Activated naive CD4-positive, alpha-beta T cell treated with anti-CD3 and anti-CD28 coated beads for 36 hours (primary cell): ENCODE measurements at regions not wholly inside any gene's neighbourhood (a gene's known extent, or its start where the extent isn't known, plus 50 kb on each side); places are given as distances from the start of the nearest gene placed in this dataset.

Source experiments
- CTCF ChIA-PET: fragments of 350-600 bp; sonication (Branson Sonifier 250); formaldehyde crosslinking; loops from one replicate; lab custom pipeline; 2021; ENCODE audit warnings: antibody characterized with exemption; lab: Charles Lee
- DNase-seq: peaks from one replicate; pipeline ENCODE4 v3.0.0-alpha.2; 2020
- H3K27ac Mint-ChIP-seq: one replicate; pipeline ENCODE4 v1.8.0; 2021; ENCODE audit warnings: mild to moderate bottlenecking, mixed read lengths
- H3K27me3 Mint-ChIP-seq: one replicate; pipeline ENCODE4 v1.8.0; 2021; ENCODE audit warnings: low read depth, mixed read lengths
- H3K36me3 Mint-ChIP-seq: one replicate; pipeline ENCODE4 v1.8.0; 2021; ENCODE audit warnings: low read depth, mixed read lengths
- H3K4me1 Mint-ChIP-seq: one replicate; pipeline ENCODE4 v1.8.0; 2021; ENCODE audit warnings: low read depth, mixed read lengths
- H3K4me3 Mint-ChIP-seq: one replicate; pipeline ENCODE4 v1.8.0; 2021; ENCODE audit warnings: mild to moderate bottlenecking, moderate library complexity, mixed read lengths
- H3K9me3 Mint-ChIP-seq: one replicate; pipeline ENCODE4 v1.8.0; 2021; ENCODE audit warnings: mixed read lengths
- intact Hi-C: fragments of 100-400 bp; cut with micrococcal nuclease; formaldehyde crosslinking; loops from one replicate; pipeline ENCODE4 v1.15.1; 2023

- peaks cover 14% of the 10 kb centered on the region for H3K27me3 Mint-ChIP-seq
- intact Hi-C loops: no loop called here
- no peak for DNase-seq
- CTCF ChIA-PET: interaction anchor here (0.9 to 1.6 kb wide), 7 partner anchors 16 to 136 kb away, joined by 3 to 8 read pairs (median 4); no protein-coding TSS in a partner anchor
- no peak overlapping the region for H3K4me3 Mint-ChIP-seq
- no peaks in the 10 kb centered on the region for H3K36me3 Mint-ChIP-seq
- no peak overlapping the region for H3K27ac Mint-ChIP-seq
- H3K9me3 Mint-ChIP-seq: no peaks in the 10 kb centered on the region
- H3K4me1 Mint-ChIP-seq: no peaks in the 10 kb centered on the region
Measured at GRCh38 chr1:36651176-36651910, 168.6 kb upstream of the CSF3R start.

DNA sequence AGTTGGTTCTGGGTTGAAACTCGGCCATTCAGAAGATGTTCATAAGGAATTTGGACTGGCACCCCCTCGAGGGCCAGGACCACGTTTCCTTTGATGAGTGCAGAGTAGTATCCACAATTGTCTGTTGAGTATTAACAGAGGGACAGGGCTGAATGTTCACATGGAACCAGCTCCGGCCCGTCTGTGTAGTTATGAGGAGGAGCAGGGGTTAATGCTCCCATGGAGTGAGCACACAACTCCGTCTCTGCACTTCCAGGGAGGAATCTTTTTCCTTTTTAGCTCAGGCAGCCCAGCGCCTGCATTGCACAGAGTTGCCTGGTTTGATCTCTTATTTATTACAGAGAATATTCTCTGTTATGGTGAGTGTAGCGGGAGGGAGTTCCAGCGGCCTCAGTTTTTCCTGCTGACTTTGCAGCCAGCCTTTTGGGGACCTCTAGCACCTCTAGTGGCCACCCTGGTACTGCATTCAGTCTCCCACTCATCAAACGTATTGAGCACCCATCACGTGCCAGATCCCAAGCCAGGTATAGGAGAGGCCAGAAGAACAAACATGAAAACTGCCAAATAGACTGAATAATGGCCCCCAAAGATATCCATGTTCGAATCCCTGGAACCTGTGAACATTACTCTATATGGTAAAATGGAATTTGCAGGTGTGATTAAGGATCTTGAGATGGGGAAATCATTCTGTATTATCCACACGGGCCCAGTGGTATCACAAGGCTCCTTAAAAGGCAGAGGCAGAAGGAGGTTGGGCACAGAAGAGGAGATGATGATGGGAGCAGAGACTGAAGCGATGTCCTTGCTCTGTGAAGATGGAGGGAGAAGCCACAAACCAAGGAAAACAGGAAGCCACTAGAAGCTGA lies 167.7 kb upstream of the CSF3R start:
- Mint-ChIP-seq H3K27me3 (peaks cover 14% of the 10 kb centered on the region), H3K4me3 (no peak overlapping the region), H3K36me3 (no peaks in the 10 kb centered on the region), H3K9me3 (no peaks in the 10 kb centered on the region), H3K27ac (no peak overlapping the region), H3K4me1 (no peaks in the 10 kb centered on the region)
- intact Hi-C loops: no loop called here
- peak; percentile 86 for DNase-seq
- CTCF ChIA-PET: interaction anchor here (0.5 to 1.6 kb wide), 14 partner anchors 11 to 812 kb away, joined by 3 to 8 read pairs (median 4); no protein-coding TSS in a partner anchor

- no peaks in the 10 kb centered on the region for H3K4me1 Mint-ChIP-seq
- CTCF ChIA-PET: no interaction called here
- H3K9me3 Mint-ChIP-seq: no peaks in the 10 kb centered on the region
- H3K27me3 Mint-ChIP-seq: peaks cover 10% of the 10 kb centered on the region
- no peak overlapping the region for H3K4me3 Mint-ChIP-seq
- H3K27ac Mint-ChIP-seq: no peak overlapping the region
- DNase-seq: no peak
- intact Hi-C loops: no loop called here
- H3K36me3 Mint-ChIP-seq: no peaks in the 10 kb centered on the region
Measured at GRCh38 chr1:36645867-36646266, 163.2 kb upstream of the CSF3R start.

DNA sequence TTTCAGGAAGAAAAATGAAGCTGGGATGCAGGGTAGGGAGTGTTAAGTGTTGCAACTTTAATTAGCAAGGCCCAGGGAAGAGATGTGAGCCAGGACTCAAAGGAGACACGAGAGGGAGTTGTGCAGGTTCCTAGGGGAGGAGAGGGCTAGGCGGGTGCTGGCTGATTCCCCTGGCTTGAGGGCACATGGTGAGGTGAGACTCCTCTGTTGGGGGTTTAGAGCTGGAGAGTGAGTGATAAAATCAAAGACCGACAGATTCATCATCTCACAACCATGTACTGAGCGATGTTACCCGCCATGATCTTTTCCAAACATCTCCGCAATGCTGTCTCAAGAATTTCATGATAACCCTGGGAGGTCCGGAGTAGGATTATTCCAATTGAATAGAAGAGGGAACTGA lies 161.8 kb upstream of the CSF3R start:
- CTCF ChIA-PET: no interaction called here
- intact Hi-C loops: no loop called here
- peaks cover 4% of the 10 kb centered on the region for H3K27me3 Mint-ChIP-seq
- no peaks in the 10 kb centered on the region for H3K9me3 Mint-ChIP-seq
- H3K4me1 Mint-ChIP-seq: no peaks in the 10 kb centered on the region
- H3K4me3 Mint-ChIP-seq: no peak overlapping the region
- no peak overlapping the region for H3K27ac Mint-ChIP-seq
- DNase-seq: no peak
- no peaks in the 10 kb centered on the region for H3K36me3 Mint-ChIP-seq

GRCh38 chr1:36643371-36644270 lies 160.9 kb upstream of the CSF3R start:
- H3K9me3 Mint-ChIP-seq: no peaks in the 10 kb centered on the region
- no peak overlapping the region for H3K27ac Mint-ChIP-seq
- no peaks in the 10 kb centered on the region for H3K36me3 Mint-ChIP-seq
- intact Hi-C loops: no loop called here
- no peaks in the 10 kb centered on the region for H3K4me1 Mint-ChIP-seq
- CTCF ChIA-PET: no interaction called here
- DNase-seq: no peak
- peaks cover 4% of the 10 kb centered on the region for H3K27me3 Mint-ChIP-seq
- H3K4me3 Mint-ChIP-seq: no peak overlapping the region

- Mint-ChIP-seq H3K4me1 (no peaks in the 10 kb centered on the region), H3K9me3 (no peaks in the 10 kb centered on the region), H3K27me3 (peaks cover under 1% of the 10 kb centered on the region), H3K36me3 (no peaks in the 10 kb centered on the region), H3K4me3 (no peak overlapping the region), H3K27ac (no peak overlapping the region)
- intact Hi-C loops: no loop called here
- CTCF ChIA-PET: no interaction called here
- DNase-seq: no peak
Measured at GRCh38 chr1:36642802-36643201, 160.1 kb upstream of the CSF3R start.

DNA sequence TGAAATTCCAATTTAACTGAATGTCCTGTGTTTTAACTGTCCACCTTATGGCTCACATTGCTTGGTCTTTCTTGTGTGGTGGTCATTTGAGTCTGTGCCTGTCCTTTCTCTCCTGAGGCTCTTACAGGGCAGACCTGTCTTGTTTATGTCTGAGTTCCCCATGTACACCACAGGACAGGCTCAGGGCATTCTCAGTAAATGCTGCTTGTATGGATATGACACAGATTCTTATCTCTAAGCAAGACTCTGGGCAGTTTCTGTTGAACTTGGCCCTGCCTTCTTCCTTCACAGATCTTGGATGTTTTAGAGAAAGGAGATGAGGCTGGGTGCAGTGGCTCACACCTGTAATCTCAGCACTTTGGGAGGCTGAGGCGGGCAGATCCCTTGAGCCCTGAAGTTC lies 159.1 kb upstream of the CSF3R start:
- CTCF ChIA-PET: no interaction called here
- no peak overlapping the region for H3K27ac Mint-ChIP-seq
- H3K27me3 Mint-ChIP-seq: no peaks in the 10 kb centered on the region

GRCh38 chr1:36639461-36639860 lies 156.7 kb upstream of the CSF3R start:
- Mint-ChIP-seq H3K36me3 (no peaks in the 10 kb centered on the region), H3K27me3 (no peaks in the 10 kb centered on the region), H3K27ac (no peak overlapping the region), H3K4me1 (no peaks in the 10 kb centered on the region), H3K9me3 (no peaks in the 10 kb centered on the region), H3K4me3 (no peak overlapping the region)
- no peak for DNase-seq
- intact Hi-C loops: no loop called here
- CTCF ChIA-PET: interaction anchor here (1.5 kb wide), 1 partner anchor 10 kb away, joined by 6 read pairs; no protein-coding TSS in a partner anchor

More for the DNA sequence above, 159.1 kb upstream of the CSF3R start:
- no peaks in the 10 kb centered on the region for H3K9me3 Mint-ChIP-seq
- DNase-seq: no peak
- no peaks in the 10 kb centered on the region for H3K36me3 Mint-ChIP-seq
- intact Hi-C loops: no loop called here
- no peak overlapping the region for H3K4me3 Mint-ChIP-seq
- no peaks in the 10 kb centered on the region for H3K4me1 Mint-ChIP-seq

GRCh38 chr1:36638268-36638667 lies 155.6 kb upstream of the CSF3R start:
- DNase-seq: no peak
- Mint-ChIP-seq H3K4me1 (no peaks in the 10 kb centered on the region), H3K27me3 (no peaks in the 10 kb centered on the region), H3K4me3 (no peak overlapping the region), H3K27ac (no peak overlapping the region), H3K36me3 (no peaks in the 10 kb centered on the region), H3K9me3 (no peaks in the 10 kb centered on the region)
- CTCF ChIA-PET: no interaction called here
- intact Hi-C loops: no loop called here

DNA sequence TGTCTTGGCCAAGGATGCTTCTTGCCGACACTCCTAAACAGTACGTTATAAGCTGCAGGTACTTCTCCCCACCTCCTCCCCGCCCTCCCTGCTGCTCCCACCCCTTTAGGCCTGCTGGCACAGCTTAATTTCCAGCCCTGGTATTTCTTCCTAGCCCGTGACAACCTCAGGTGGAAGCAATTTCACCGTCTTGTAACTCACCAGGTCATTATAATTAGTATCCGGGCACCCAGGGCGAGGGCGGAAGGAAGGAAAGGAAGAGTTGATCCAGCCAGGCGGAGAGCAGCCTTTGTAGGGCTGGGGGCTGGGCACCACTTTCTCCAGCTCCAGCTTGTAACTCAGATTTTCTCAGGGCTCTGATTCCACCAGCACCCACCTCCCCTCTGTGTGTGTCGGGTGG lies 153.5 kb upstream of the CSF3R start:
- CTCF ChIA-PET: interaction anchor here (1.5 kb wide), 1 partner anchor 14 kb away, joined by 4 read pairs; no protein-coding TSS in a partner anchor
- Mint-ChIP-seq H3K27me3 (no peaks in the 10 kb centered on the region), H3K36me3 (no peaks in the 10 kb centered on the region), H3K4me3 (no peak overlapping the region), H3K9me3 (no peaks in the 10 kb centered on the region), H3K27ac (no peak overlapping the region), H3K4me1 (no peaks in the 10 kb centered on the region)
- intact Hi-C loops: no loop called here
- DNase-seq: no peak

DNA sequence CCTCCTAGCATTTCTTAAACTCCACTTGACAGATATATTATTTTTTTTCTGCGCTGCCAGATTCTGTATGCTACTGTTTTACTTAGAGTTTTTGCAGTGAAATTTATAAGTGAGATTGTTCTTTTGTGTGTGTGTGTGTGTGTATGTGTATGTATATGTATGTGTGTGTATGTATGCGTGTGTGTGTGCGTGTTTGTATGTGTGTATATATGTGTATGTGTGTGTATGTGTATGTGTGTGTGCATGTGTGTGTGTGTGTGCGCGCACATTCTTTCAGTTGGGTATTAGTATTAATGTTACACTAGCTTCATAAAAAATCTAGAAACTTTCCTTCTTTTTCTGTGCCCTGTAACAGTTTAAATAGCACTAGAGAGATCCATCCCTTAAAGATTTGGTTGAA lies 152.6 kb upstream of the CSF3R start:
- no peak for DNase-seq
- Mint-ChIP-seq H3K36me3 (no peaks in the 10 kb centered on the region), H3K9me3 (no peaks in the 10 kb centered on the region), H3K4me1 (no peaks in the 10 kb centered on the region), H3K4me3 (no peak overlapping the region), H3K27me3 (no peaks in the 10 kb centered on the region), H3K27ac (no peak overlapping the region)
- intact Hi-C loops: no loop called here
- CTCF ChIA-PET: interaction anchor here (1.5 kb wide), 1 partner anchor 15 kb away, joined by 4 read pairs; no protein-coding TSS in a partner anchor

DNA sequence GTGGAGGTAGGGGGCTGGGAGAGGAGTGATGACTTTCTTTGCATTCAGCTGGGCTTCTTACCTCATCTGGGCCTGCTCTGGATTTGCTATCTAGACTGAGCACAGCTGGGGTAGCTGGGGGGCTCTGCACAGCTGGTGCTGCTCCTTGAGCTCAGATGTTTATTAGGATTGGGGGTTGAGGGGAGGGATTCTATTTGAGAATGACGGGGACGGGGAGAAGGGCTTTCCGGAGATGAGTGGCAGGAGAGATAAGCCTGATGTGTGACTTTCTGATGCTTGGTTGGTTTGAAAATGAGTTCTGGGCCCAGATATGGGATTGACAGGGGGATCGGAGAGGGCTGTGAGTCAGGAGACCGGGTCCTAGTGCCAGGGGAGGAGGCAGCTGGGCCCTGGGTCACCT lies 146.1 kb upstream of the CSF3R start:
- Mint-ChIP-seq H3K36me3 (no peaks in the 10 kb centered on the region), H3K27me3 (peaks cover 2% of the 10 kb centered on the region)
- CTCF ChIA-PET: interaction anchor here (1.2 kb wide), 1 partner anchor 23 kb away, joined by 3 read pairs; no protein-coding TSS in a partner anchor

More for the DNA sequence above, 146.1 kb upstream of the CSF3R start:
- intact Hi-C loops: no loop called here
- Mint-ChIP-seq H3K4me3 (no peak overlapping the region), H3K4me1 (no peaks in the 10 kb centered on the region), H3K27ac (no peak overlapping the region), H3K9me3 (no peaks in the 10 kb centered on the region)
- no peak for DNase-seq
